GM12878 (cell line): ENCODE measurements at regions not wholly inside any gene's neighbourhood (a gene's known extent, or its start where the extent isn't known, plus 50 kb on each side); places are given as distances from the start of the nearest gene placed in this dataset.

Source experiments
- ATAC-seq: fragments of 200-7000 bp; cut with Tn5 transposase; 3 replicates; pipeline ENCODE4 v1.9.1; 2020; ENCODE audit warnings: mild to moderate bottlenecking, moderate library complexity
- BruUV-seq: library from RNA; stranded (reverse); fragments of 400-500 nt; replicated peaks from 2 replicates; lab custom pipeline; 2021; lab: Mats Ljungman, UMichigan
- CTCF ChIA-PET: fragments of 300-600 bp; sonication (Branson Sonifier 250); formaldehyde crosslinking; extraction: SDS; loops from one replicate; lab custom pipeline; 2021; ENCODE audit warnings: inconsistent platforms; lab: Yijun Ruan, JAX
- POLR2A ChIA-PET: fragments of 350-600 bp; formaldehyde crosslinking; extraction: SDS; loops from one replicate; lab custom pipeline; 2021; ENCODE audit warnings: inconsistent platforms; lab: Charles Lee
- RAD21 ChIA-PET: fragments of 300-600 bp; sonication (Branson Sonifier 250); formaldehyde crosslinking; loops from one replicate; lab custom pipeline; 2023; ENCODE audit warnings: antibody characterized with exemption; ENCODE audit not compliant: unreplicated experiment; lab: Charles Lee
- SMC1A ChIA-PET: fragments of 300-600 bp; sonication (Branson Sonifier 250); formaldehyde crosslinking; loops from one replicate; lab custom pipeline; 2023; ENCODE audit not compliant: unreplicated experiment, uncharacterized antibody; lab: Charles Lee
- DNase-seq: peaks from one replicate; pipeline ENCODE4 v3.0.0-alpha.2; 2011; ENCODE audit warnings: low read depth, low spot score
- FAIRE-seq: peaks from 3 replicates; lab custom pipeline; 2011; peaks lifted over from hg19 to GRCh38; lab: Jason Lieb, UNC
- H2AFZ ChIP-seq: 2 replicates; pipeline ENCODE4 v1.6.0; 2011; ENCODE audit warnings: low read depth, low read length, control low read depth; ENCODE audit not compliant: control insufficient read depth
- H3K27ac ChIP-seq: 2 replicates; pipeline ENCODE4 v1.5.1; 2011; ENCODE audit warnings: control low read depth; ENCODE audit not compliant: control insufficient read depth, insufficient read depth
- H3K27me3 ChIP-seq, 2 experiments: replicated peaks in 1 of 2; 2 replicates each; pipeline versions ENCODE4 v1.6.0 to v1.6.1; 2011; ENCODE audit warnings: low read length in 1 of 2; ENCODE audit not compliant: control insufficient read depth in 2 of 2, insufficient read depth in 2 of 2
- H3K36me3 ChIP-seq, 2 experiments: 2 replicates each; pipeline ENCODE4 v1.5.1; 2011; ENCODE audit warnings: low read length in 1 of 2; ENCODE audit not compliant: control insufficient read depth in 2 of 2, insufficient read depth in 2 of 2
- H3K4me1 ChIP-seq: 2 replicates; pipeline ENCODE4 v1.6.1; 2011; ENCODE audit warnings: mild to moderate bottlenecking, low read length, moderate library complexity, mixed read lengths; ENCODE audit not compliant: control insufficient read depth, insufficient read depth
- H3K4me2 ChIP-seq: 2 replicates; pipeline ENCODE4 v1.6.0; 2011; ENCODE audit warnings: control low read depth; ENCODE audit not compliant: control insufficient read depth, insufficient read depth
- H3K4me3 ChIP-seq: fragments of 200-600 bp; sonication (generic); 2 replicates; pipeline ENCODE4 v1.5.1; 2016
- H3K79me2 ChIP-seq: 2 replicates; pipeline ENCODE4 v1.6.0; 2011; ENCODE audit warnings: low read length; ENCODE audit not compliant: control insufficient read depth, insufficient read depth
- H3K9ac ChIP-seq: 2 replicates; pipeline ENCODE4 v1.8.0; 2011; ENCODE audit warnings: low read length, control low read depth, mixed read lengths; ENCODE audit not compliant: control insufficient read depth, insufficient read depth
- H3K9me3 ChIP-seq: replicated peaks from 3 replicates; pipeline ENCODE4 v1.5.1; 2011; ENCODE audit warnings: mild to moderate bottlenecking, low read length; ENCODE audit not compliant: control insufficient read depth, insufficient read depth
- H4K20me1 ChIP-seq: 2 replicates; pipeline ENCODE4 v1.6.0; 2011; ENCODE audit not compliant: control insufficient read depth, insufficient read depth
- BCL11A ChIP-seq: IDR thresholded peaks from 2 replicates; pipeline ENCODE4 v1.6.1; 2011; ENCODE audit warnings: low read depth, low read length
- CREM ChIP-seq: IDR thresholded peaks from 2 replicates; pipeline ENCODE4 v1.6.1; 2014; ENCODE audit warnings: antibody characterized with exemption, low read depth
- EED ChIP-seq: sonication (generic); IDR thresholded peaks from 2 replicates; pipeline ENCODE4 v1.6.1; 2016; ENCODE audit warnings: antibody characterized with exemption, low read depth
- FOXK2 ChIP-seq: fragments of 450-650 bp; IDR thresholded peaks from 2 replicates; pipeline ENCODE4 v1.6.1; 2017; ENCODE audit warnings: mild to moderate bottlenecking, moderate library complexity
- GABPA ChIP-seq: IDR thresholded peaks from 2 replicates; pipeline ENCODE4 v1.6.1; 2014; ENCODE audit warnings: antibody characterized with exemption, low read depth, mild to moderate bottlenecking, inconsistent platforms
- JUND ChIP-seq: IDR thresholded peaks from 2 replicates; pipeline ENCODE4 v1.6.1; 2012; ENCODE audit warnings: low read depth, mild to moderate bottlenecking, low read length, improper control_type of control experiment, moderate library complexity
- POLR2A ChIP-seq: IDR thresholded peaks from 2 replicates; pipeline ENCODE4 v1.6.1; 2011; ENCODE audit warnings: low read depth, mild to moderate bottlenecking, low read length
- POLR2AphosphoS5 ChIP-seq: IDR thresholded peaks from 2 replicates; pipeline ENCODE4 v1.6.1; 2011; ENCODE audit warnings: mild to moderate bottlenecking, low read length, inconsistent platforms
- RB1 ChIP-seq: fragments of 450-650 bp; formaldehyde crosslinking; IDR thresholded peaks from 2 replicates; pipeline ENCODE4 v1.6.1; 2017; ENCODE audit warnings: mild to moderate bottlenecking, borderline replicate concordance
- SIN3A ChIP-seq: IDR thresholded peaks from 2 replicates; pipeline ENCODE4 v1.6.1; 2012; ENCODE audit warnings: low read depth, low read length, improper control_type of control experiment
- SMC3 ChIP-seq: IDR thresholded peaks from 2 replicates; pipeline ENCODE4 v1.6.1; 2011; ENCODE audit warnings: low read length, improper control_type of control experiment, borderline replicate concordance
- TAF1 ChIP-seq: IDR thresholded peaks from 2 replicates; pipeline ENCODE4 v1.6.1; 2011; ENCODE audit warnings: mild to moderate bottlenecking, low read depth, low read length, borderline replicate concordance
- ZBTB40 ChIP-seq: fragments of 450-650 bp; IDR thresholded peaks from 2 replicates; pipeline ENCODE4 v1.6.1; 2016; ENCODE audit warnings: mild to moderate bottlenecking, moderate library complexity, borderline replicate concordance
- WGBS: methylation state at CpG from one replicate; pipeline ENCODE4 v1.1.6; 2016; ENCODE audit warnings: low lambda C conversion rate; ENCODE audit not compliant: insufficient replicate concordance, insufficient coverage; ENCODE audit errors: missing lambda C conversion rate; 5-methylcytosine and 5-hydroxymethylcytosine counted together
- in situ Hi-C: fragments of 300-500 bp; cut with MboI; formaldehyde crosslinking; loops from 9 replicates; pipeline ENCODE4 v1.14.3; 2018; ENCODE audit warnings: mixed read lengths
- intact Hi-C: fragments of 100-400 bp; cut with micrococcal nuclease; formaldehyde crosslinking; loops from one replicate; pipeline ENCODE4 v1.14.2; 2022; ENCODE audit not compliant: unreplicated experiment

- H3K4me1 ChIP-seq = peaks cover 6% of the 10 kb centered on the region
- ChIA-PET SMC1A (no interaction called here), RAD21 (no interaction called here), POLR2A (no interaction called here), CTCF (interaction anchor here (0.7 kb wide), 1 partner anchor 51 kb away, joined by 3 read pairs; no protein-coding TSS in a partner anchor)
- intact Hi-C loops = no loop called here
- WGBS = 92% methylated on average over 35 of the region's 35 CpGs
- no peaks in the 10 kb centered on the region; the same call in 1 of the 2 replicates for H4K20me1 ChIP-seq
- H3K79me2 ChIP-seq = peaks cover 56% of the 10 kb centered on the region
- ATAC-seq (no peak), FAIRE-seq (no peak), DNase-seq (no peak)
- H3K36me3 ChIP-seq = peaks cover 26 to 50% of the 10 kb centered on the region in 2 experiments
- in situ Hi-C loops = no loop called here
- no peak for TF ChIP-seq EED
- TF ChIP-seq SIN3A = no peak
- H3K9me3 ChIP-seq = no peaks in the 10 kb centered on the region; the same call in 2 of the 3 replicates
- H2AFZ ChIP-seq = no peak overlapping the region
- no peak overlapping the region for H3K9ac ChIP-seq
- H3K4me2 ChIP-seq = no peak overlapping the region
- no peaks in the 10 kb centered on the region for H3K27me3 ChIP-seq
- no TSS peak for BruUV-seq
- no peak overlapping the region for H3K27ac ChIP-seq
- no peak overlapping the region for H3K4me3 ChIP-seq
Measured at GRCh38 chr17:77481476-77482374, 341.0 kb downstream of the SEC14L1 start.

GRCh38 chr17:77482375-77483127 is 341.8 kb downstream of the SEC14L1 start:
- Histone ChIP-seq H3K9me3 (no peaks in the 10 kb centered on the region; the same call in 2 of the 3 replicates), H3K79me2 (peaks cover 49% of the 10 kb centered on the region), H4K20me1 (no peaks in the 10 kb centered on the region; the same call in 1 of the 2 replicates), H2AFZ (no peak overlapping the region), H3K36me3 (peaks cover 19 to 57% of the 10 kb centered on the region in 2 experiments), H3K4me3 (no peak overlapping the region), H3K9ac (no peak overlapping the region), H3K4me1 (peaks cover 6% of the 10 kb centered on the region), H3K4me2 (no peak overlapping the region), H3K27me3 (no peaks in the 10 kb centered on the region), H3K27ac (no peak overlapping the region)
- FAIRE-seq = no peak
- no peak for ATAC-seq
- no peak for TF ChIP-seq POLR2A
- no peak for TF ChIP-seq ZBTB40
- no peak for TF ChIP-seq FOXK2
- TF ChIP-seq CREM = no peak
- TF ChIP-seq SMC3 = no peak
- TF ChIP-seq RB1 = no peak
- no peak for TF ChIP-seq BCL11A
- no peak for TF ChIP-seq JUND
- TF ChIP-seq TAF1 = no peak
- no peak for TF ChIP-seq POLR2AphosphoS5
- TF ChIP-seq GABPA = no peak
- in situ Hi-C loops (no loop called here), intact Hi-C loops (no loop called here)
- 96% methylated on average over 24 of the region's 25 CpGs for WGBS
- SMC1A ChIA-PET = interaction anchor here (1.3 kb wide), 1 partner anchor 10 kb away, joined by 3 read pairs; no protein-coding TSS in a partner anchor
- BruUV-seq = no TSS peak
- CTCF ChIA-PET = no interaction called here
- DNase-seq = no peak
- RAD21 ChIA-PET = no interaction called here
- POLR2A ChIA-PET = no interaction called here
